Ishikawa (cell line): ENCODE measurements at regions not wholly inside any gene's neighbourhood (a gene's known extent, or its start where the extent isn't known, plus 50 kb on each side); places are given as distances from the start of the nearest gene placed in this dataset.

Experiments used
- CEBPB ChIP-seq: IDR thresholded peaks from 2 replicates; pipeline ENCODE4 v1.6.1; 2012
- CREB1 ChIP-seq: IDR thresholded peaks from 2 replicates; pipeline ENCODE4 v1.6.1; 2012; ENCODE audit warnings: low read depth
- EGR1 ChIP-seq: IDR thresholded peaks from 2 replicates; pipeline ENCODE4 v1.6.1; 2012
- EP300 ChIP-seq: IDR thresholded peaks from 2 replicates; pipeline ENCODE4 v1.6.1; 2012; ENCODE audit warnings: borderline replicate concordance
- FOXM1 ChIP-seq: IDR thresholded peaks from 2 replicates; pipeline ENCODE4 v1.6.1; 2012; ENCODE audit warnings: low read depth, borderline replicate concordance
- NFIC ChIP-seq: IDR thresholded peaks from 2 replicates; pipeline ENCODE4 v1.6.1; 2012
- RAD21 ChIP-seq: IDR thresholded peaks from 2 replicates; pipeline ENCODE4 v1.6.1; 2012; ENCODE audit warnings: low read depth
- TAF1 ChIP-seq: IDR thresholded peaks from 2 replicates; pipeline ENCODE4 v1.6.1; 2012; ENCODE audit warnings: low read depth, mild to moderate bottlenecking
- TCF12 ChIP-seq: IDR thresholded peaks from 2 replicates; pipeline ENCODE4 v1.6.1; 2012; ENCODE audit warnings: low read depth
- TEAD4 ChIP-seq: IDR thresholded peaks from 2 replicates; pipeline ENCODE4 v1.6.1; 2012
- YY1 ChIP-seq: IDR thresholded peaks from 2 replicates; pipeline ENCODE4 v1.6.1; 2012; ENCODE audit warnings: low read depth
- ZBTB7A ChIP-seq: IDR thresholded peaks from 2 replicates; pipeline ENCODE4 v1.6.1; 2012; ENCODE audit warnings: low read depth
- TF ChIP-seq, protein P1 (sequence below): IDR thresholded peaks from 2 replicates; pipeline ENCODE4 v1.6.1; 2012; ENCODE audit warnings: low read depth, mild to moderate bottlenecking
- TF ChIP-seq, protein P2 (sequence below): IDR thresholded peaks from 2 replicates; pipeline ENCODE4 v1.6.1; 2012
- TF ChIP-seq, protein P3 (sequence below): IDR thresholded peaks from 2 replicates; pipeline ENCODE4 v1.6.1; 2012

DNA sequence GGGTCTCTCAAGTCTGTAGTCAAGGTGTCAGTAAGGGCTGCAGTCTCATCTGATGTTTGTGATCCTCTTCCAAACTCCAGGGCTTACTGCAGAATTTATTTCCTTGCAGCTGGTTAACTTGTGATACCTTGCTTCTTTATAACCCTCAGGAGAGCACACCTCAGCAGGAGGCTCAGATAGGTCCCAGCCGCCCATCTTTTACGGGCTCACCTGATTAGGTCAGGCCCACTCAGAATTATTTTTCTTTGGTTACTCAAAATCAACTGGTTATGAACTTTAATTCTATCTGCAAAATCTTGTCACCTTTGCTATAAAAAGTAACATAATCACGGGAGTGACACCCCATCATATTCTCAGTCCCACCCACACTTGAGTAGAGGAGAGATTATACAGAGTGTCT, 99.9 kb upstream of the BEND4 start:
- no peak for TF ChIP-seq ZBTB7A
- TF ChIP-seq FOXM1: no peak
- no peak for TF ChIP-seq TAF1

DNA sequence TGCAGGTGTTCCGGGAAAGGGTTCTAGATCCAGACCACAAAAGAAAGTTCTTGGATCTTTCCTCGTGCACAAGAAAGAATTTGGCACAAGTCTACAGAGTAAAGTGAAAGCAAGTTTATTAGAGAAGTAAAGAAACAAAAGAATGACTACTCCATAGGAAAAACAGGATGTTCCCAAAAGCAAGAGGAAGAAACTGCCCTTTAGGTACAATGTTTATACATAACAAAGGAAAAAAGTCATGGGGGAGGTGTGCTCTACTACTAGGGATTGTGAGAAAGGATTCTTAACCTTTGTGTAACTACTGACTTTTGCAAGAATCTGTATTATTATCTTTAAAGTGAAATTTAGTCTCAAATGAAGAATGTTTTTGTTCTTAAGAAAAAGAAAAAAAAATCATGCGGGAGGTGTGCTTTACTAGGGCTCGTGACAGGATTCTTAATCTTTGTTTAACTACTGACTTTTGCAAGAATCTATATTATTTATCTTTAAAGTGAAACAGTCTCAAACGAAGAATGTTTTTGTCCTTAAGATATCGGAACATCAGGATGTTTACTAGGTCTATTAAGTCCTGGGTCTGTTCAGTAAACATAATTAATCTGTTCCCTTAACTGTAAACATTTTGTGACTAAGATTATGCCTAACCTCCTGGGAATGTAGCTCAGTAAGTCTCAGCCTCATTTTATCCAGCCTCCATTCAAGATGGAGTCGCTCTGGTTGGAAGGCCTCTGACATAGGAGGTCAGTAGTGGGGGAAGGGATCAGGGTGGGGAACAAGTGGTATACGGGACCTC, 110.4 kb upstream of the BEND4 start:
- TF ChIP-seq CREB1 (no peak), EP300 (no peak), TEAD4 (no peak), RAD21 (no peak), TAF1 (no peak), FOXM1 (no peak), ZBTB7A (no peak), YY1 (no peak), TCF12 (no peak), CEBPB (no peak), NFIC (no peak)
- TF ChIP-seq, protein P1, sequence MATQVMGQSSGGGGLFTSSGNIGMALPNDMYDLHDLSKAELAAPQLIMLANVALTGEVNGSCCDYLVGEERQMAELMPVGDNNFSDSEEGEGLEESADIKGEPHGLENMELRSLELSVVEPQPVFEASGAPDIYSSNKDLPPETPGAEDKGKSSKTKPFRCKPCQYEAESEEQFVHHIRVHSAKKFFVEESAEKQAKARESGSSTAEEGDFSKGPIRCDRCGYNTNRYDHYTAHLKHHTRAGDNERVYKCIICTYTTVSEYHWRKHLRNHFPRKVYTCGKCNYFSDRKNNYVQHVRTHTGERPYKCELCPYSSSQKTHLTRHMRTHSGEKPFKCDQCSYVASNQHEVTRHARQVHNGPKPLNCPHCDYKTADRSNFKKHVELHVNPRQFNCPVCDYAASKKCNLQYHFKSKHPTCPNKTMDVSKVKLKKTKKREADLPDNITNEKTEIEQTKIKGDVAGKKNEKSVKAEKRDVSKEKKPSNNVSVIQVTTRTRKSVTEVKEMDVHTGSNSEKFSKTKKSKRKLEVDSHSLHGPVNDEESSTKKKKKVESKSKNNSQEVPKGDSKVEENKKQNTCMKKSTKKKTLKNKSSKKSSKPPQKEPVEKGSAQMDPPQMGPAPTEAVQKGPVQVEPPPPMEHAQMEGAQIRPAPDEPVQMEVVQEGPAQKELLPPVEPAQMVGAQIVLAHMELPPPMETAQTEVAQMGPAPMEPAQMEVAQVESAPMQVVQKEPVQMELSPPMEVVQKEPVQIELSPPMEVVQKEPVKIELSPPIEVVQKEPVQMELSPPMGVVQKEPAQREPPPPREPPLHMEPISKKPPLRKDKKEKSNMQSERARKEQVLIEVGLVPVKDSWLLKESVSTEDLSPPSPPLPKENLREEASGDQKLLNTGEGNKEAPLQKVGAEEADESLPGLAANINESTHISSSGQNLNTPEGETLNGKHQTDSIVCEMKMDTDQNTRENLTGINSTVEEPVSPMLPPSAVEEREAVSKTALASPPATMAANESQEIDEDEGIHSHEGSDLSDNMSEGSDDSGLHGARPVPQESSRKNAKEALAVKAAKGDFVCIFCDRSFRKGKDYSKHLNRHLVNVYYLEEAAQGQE: no peak
- TF ChIP-seq, protein P2, sequence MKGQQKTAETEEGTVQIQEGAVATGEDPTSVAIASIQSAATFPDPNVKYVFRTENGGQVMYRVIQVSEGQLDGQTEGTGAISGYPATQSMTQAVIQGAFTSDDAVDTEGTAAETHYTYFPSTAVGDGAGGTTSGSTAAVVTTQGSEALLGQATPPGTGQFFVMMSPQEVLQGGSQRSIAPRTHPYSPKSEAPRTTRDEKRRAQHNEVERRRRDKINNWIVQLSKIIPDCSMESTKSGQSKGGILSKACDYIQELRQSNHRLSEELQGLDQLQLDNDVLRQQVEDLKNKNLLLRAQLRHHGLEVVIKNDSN: no peak

DNA sequence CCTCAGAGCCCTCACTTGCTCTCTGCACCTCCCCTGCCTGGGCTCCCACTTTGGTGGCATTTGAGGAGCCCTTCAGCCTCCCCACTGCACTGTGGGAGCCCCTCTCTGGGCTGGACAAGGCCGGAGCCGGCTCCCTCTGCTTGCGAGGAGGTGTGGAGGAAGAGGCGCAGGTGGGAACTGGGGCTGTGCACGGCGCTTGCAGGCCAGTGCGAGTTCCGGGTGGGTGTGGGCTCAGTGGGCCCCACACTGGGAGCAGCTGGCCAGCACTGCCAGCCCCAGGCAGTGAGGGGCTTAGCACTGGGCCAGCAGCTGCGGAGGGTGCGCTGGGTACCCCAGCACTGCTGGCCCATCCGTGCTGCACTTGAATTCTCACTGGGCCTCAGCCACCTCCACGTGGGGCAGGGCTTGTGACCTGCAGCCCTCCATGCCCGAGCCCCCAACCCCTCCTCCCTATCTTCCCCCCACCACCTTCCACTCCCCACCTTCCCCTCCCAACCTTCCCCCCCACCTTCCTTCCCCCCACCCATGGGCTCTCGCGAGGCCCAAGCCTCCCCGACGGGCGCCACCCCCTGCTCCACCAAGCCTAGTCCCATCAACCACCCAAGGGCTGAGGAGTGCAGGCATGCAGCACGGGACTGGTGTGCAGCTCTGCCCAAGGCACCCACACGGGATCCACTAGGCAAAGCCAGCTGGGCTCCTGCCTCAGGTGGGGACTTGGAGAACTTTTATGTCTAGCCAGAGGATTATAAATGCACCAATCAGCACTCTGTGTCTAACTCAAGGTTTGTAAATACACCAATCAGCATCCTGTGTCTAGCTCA, 113.5 kb upstream of the BEND4 start:
- TF ChIP-seq, protein P2: no peak

DNA sequence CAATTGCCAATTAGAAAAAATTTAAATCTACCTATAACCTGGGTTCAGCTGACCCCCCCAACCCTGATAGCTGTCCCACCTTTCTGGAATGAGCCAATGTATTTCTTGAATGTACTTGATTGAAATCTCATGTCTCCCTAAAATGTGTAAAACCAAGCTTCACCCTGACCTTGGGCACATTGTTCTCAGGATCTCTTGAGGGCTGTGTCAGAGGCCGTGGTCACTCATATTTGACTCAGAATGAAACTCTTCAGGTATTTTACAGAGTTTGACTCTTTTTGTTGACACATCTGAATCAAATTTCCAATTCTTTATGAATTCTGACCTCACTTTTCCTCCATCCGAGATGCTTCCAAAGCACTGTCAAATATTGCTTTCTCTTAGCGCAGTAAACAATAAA, 115.3 kb upstream of the BEND4 start:
- TF ChIP-seq, protein P2: no peak

DNA sequence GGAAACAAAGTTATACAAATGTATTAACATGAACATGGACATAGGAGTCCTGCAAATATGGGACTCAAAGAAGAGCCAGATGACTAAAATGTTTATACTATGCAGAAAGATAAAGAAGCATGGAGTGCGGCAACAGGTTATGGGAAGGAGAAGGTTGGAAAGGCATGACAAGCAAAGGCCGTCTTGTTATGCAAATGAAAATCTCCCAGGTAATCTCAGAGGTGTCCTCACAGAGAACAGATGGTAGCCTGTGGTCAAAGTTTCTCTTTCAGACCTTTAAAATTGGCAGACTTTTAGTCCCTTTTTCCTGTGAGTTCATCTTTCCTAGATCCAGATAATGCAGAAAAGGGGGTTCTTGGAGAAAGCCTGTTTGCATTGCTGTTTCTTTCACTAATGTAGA, 116.4 kb upstream of the BEND4 start:
- TF ChIP-seq ZBTB7A: no peak
- no peak for TF ChIP-seq FOXM1
- no peak for TF ChIP-seq EP300
- no peak for TF ChIP-seq TAF1
- TF ChIP-seq, protein P3, sequence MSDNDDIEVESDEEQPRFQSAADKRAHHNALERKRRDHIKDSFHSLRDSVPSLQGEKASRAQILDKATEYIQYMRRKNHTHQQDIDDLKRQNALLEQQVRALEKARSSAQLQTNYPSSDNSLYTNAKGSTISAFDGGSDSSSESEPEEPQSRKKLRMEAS: no peak
- TF ChIP-seq NFIC: no peak
- TF ChIP-seq TEAD4: no peak
- TF ChIP-seq, protein P1: no peak
- TF ChIP-seq YY1: no peak
- no peak for TF ChIP-seq CEBPB
- TF ChIP-seq EGR1: no peak
- TF ChIP-seq CREB1: no peak
- no peak for TF ChIP-seq TCF12
- TF ChIP-seq, protein P2: no peak
- TF ChIP-seq RAD21: no peak

DNA sequence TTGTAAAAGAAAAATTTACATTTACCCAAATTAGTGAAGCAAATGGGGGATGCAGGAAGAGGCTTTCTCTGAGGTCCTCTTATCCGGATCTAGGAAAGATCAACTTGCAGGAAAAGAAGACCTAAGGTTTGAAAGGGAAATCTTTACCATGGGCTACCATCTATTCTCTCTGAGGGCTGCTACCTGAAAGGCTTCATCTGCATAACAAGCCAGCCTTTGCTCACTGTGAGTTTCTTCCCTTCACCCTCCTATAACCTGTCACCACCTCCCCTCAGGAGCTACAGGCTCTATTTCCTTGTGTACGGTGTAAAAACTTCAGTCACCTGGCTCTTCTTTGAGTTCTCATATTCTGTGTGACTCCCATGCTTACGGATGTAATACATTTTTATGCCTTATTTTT, 118.6 kb upstream of the BEND4 start:
- TF ChIP-seq, protein P2: no peak
- TF ChIP-seq CREB1 (no peak), YY1 (no peak), NFIC (no peak), CEBPB (no peak), ZBTB7A (no peak), TEAD4 (no peak), EP300 (no peak)
- TF ChIP-seq, protein P1: no peak
